ENCODE measurements at regions not wholly inside any gene's neighbourhood (a gene's known extent, or its start where the extent isn't known, plus 50 kb on each side); places are given as distances from the start of the nearest gene placed in this dataset.

DNA sequence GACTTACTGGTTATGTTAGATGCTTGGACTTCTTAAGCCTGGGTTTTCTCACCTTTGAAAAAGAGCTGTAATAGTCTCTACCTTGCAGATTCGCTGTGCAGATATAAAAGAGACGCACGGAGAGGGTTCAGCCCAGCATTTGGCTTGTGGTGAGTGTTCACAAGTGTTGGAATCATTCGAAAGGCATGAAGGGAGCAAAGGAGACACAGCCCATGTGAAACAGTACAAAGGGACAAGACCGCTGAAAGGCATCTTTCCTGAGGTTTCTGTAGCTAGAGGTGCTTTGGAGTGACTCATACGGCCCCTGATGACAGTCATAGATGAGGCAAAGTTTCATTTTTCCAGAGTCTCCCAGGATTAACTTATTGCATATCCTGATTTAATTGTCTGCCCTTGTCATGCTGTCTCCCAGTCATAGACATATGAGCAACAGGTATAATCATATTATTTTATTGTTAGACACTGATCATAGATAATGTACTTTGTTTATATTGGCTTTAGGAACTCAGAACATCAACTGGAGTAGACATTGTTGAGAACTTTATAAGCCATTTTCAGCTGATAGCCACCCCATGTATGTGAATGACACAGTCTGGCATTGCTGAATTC, 171.1 kb downstream of the ADRA2A start:
- H3K4me3 Mint-ChIP-seq, result no peak overlapping the region
- no peak for ATAC-seq
- Histone ChIP-seq H3K4me1 (ENCODE audit: control insufficient read depth in 2 of 2, insufficient read depth in 2 of 2, low read length in 2 of 2) (no peaks in the 10 kb centered on the region), H3K9me3 (ENCODE audit: control insufficient read depth in 2 of 3, low read length in 3 of 3) (no peaks in the 10 kb centered on the region), H3K4me3 (ENCODE audit: low read length) (no peak overlapping the region), H3K27me3 (ENCODE audit: control insufficient read depth in 2 of 2, insufficient read depth in 2 of 2, low read length in 2 of 2) (peaks cover 0 to 3% of the 10 kb centered on the region in 2 donors), H3K36me3 (ENCODE audit: control insufficient read depth in 2 of 3, insufficient read depth in 3 of 3, low read length in 3 of 3) (no peaks in the 10 kb centered on the region), H3K27ac (ENCODE audit: low read depth, low read length) (no peak overlapping the region)
- H3K36me3 Mint-ChIP-seq, result no peaks in the 10 kb centered on the region
- H3K4me1 Mint-ChIP-seq, result no peaks in the 10 kb centered on the region
- H3K9me3 Mint-ChIP-seq, result no peaks in the 10 kb centered on the region
- ChIA-PET POLR2A (no interaction called here), CTCF (no interaction called here)
- no peak for DNase-seq
- intact Hi-C loops (cut with micrococcal nuclease), result no loop called here
- no peak overlapping the region for H3K27ac Mint-ChIP-seq
- H3K27me3 Mint-ChIP-seq, result peaks cover 11 to 55% (median 52%) of the 10 kb centered on the region in 5 donors

GRCh38 chr10:111249925-111250324, 173.1 kb downstream of the ADRA2A start:
- H3K36me3 Mint-ChIP-seq, result no peaks in the 10 kb centered on the region
- H3K9me3 Mint-ChIP-seq, result no peaks in the 10 kb centered on the region
- DNase-seq, result no peak
- ChIA-PET POLR2A (no interaction called here), CTCF (no interaction called here)
- no peaks in the 10 kb centered on the region for H3K4me1 ChIP-seq (ENCODE audit: control insufficient read depth in 2 of 2, insufficient read depth in 2 of 2, low read length in 2 of 2)
- no peak overlapping the region for H3K27ac Mint-ChIP-seq
- no peak overlapping the region for H3K27ac ChIP-seq (ENCODE audit: low read depth, low read length)
- ATAC-seq, result no peak
- peaks cover 0 to 6% of the 10 kb centered on the region in 2 donors for H3K27me3 ChIP-seq (ENCODE audit: control insufficient read depth in 2 of 2, insufficient read depth in 2 of 2, low read length in 2 of 2)
- H3K4me3 Mint-ChIP-seq, result no peak overlapping the region
- peaks cover 11 to 53% (median 46%) of the 10 kb centered on the region in 5 donors for H3K27me3 Mint-ChIP-seq
- H3K36me3 ChIP-seq (ENCODE audit: control insufficient read depth in 2 of 3, insufficient read depth in 3 of 3, low read length in 3 of 3), result no peaks in the 10 kb centered on the region
- no peaks in the 10 kb centered on the region for H3K9me3 ChIP-seq (ENCODE audit: control insufficient read depth in 2 of 3, low read length in 3 of 3)
- no peaks in the 10 kb centered on the region for H3K4me1 Mint-ChIP-seq
- intact Hi-C loops (cut with micrococcal nuclease), result no loop called here
- H3K4me3 ChIP-seq (ENCODE audit: low read length), result no peak overlapping the region

- Mint-ChIP-seq H3K27me3 (peaks cover 8 to 41% (median 33%) of the 10 kb centered on the region in 5 donors), H3K9me3 (peaks cover 0 to 4% (median 0%) of the 10 kb centered on the region in 11 donors), H3K4me3 (no peak overlapping the region), H3K36me3 (no peaks in the 10 kb centered on the region), H3K4me1 (no peaks in the 10 kb centered on the region), H3K27ac (no peak overlapping the region)
- no peaks in the 10 kb centered on the region for H3K4me1 ChIP-seq (ENCODE audit: control insufficient read depth in 2 of 2, insufficient read depth in 2 of 2, low read length in 2 of 2)
- DNase-seq (no peak), ATAC-seq (no peak)
- H3K27ac ChIP-seq (ENCODE audit: low read depth, low read length), result no peak overlapping the region
- intact Hi-C loops (cut with micrococcal nuclease), result no loop called here
- CTCF ChIA-PET, result no interaction called here
- no peaks in the 10 kb centered on the region for H3K36me3 ChIP-seq (ENCODE audit: control insufficient read depth in 2 of 3, insufficient read depth in 3 of 3, low read length in 3 of 3)
- H3K4me3 ChIP-seq (ENCODE audit: low read length), result no peak overlapping the region
- POLR2A ChIA-PET, result no interaction called here
- H3K27me3 ChIP-seq (ENCODE audit: control insufficient read depth in 2 of 2, insufficient read depth in 2 of 2, low read length in 2 of 2), result no peaks in the 10 kb centered on the region
- H3K9me3 ChIP-seq (ENCODE audit: control insufficient read depth in 2 of 3, low read length in 3 of 3), result no peaks in the 10 kb centered on the region
These were observed 184.3 kb downstream of the ADRA2A start for GRCh38 chr10:111261081-111261615.

- no peak overlapping the region for H3K4me3 Mint-ChIP-seq
- no peak for ATAC-seq
- ChIA-PET CTCF (no interaction called here), POLR2A (no interaction called here)
- Histone ChIP-seq H3K27me3 (ENCODE audit: control insufficient read depth in 2 of 2, insufficient read depth in 2 of 2, low read length in 2 of 2) (no peaks in the 10 kb centered on the region), H3K36me3 (ENCODE audit: control insufficient read depth in 2 of 3, insufficient read depth in 3 of 3, low read length in 3 of 3) (no peaks in the 10 kb centered on the region), H3K27ac (ENCODE audit: low read depth, low read length) (no peak overlapping the region), H3K4me3 (ENCODE audit: low read length) (no peak overlapping the region), H3K9me3 (ENCODE audit: control insufficient read depth in 2 of 3, low read length in 3 of 3) (no peaks in the 10 kb centered on the region), H3K4me1 (ENCODE audit: control insufficient read depth in 2 of 2, insufficient read depth in 2 of 2, low read length in 2 of 2) (no peaks in the 10 kb centered on the region)
- no peaks in the 10 kb centered on the region for H3K9me3 Mint-ChIP-seq
- intact Hi-C loops (cut with micrococcal nuclease), result loop anchor here in 1 of 2 donors (2.0 kb wide), 1 partner anchor 519 kb away; no protein-coding TSS in a partner anchor
- DNase-seq, result no peak
- no peak overlapping the region for H3K27ac Mint-ChIP-seq
- H3K27me3 Mint-ChIP-seq, result peaks cover 22 to 58% (median 51%) of the 10 kb centered on the region in 5 donors
- no peaks in the 10 kb centered on the region for H3K36me3 Mint-ChIP-seq
- no peaks in the 10 kb centered on the region for H3K4me1 Mint-ChIP-seq
These were observed 188.5 kb downstream of the ADRA2A start for GRCh38 chr10:111265341-111265740.

- intact Hi-C loops (cut with micrococcal nuclease), result no loop called here
- ATAC-seq (no peak), DNase-seq (no peak)
- Histone ChIP-seq H3K27ac (ENCODE audit: low read depth, low read length) (no peak overlapping the region), H3K9me3 (ENCODE audit: control insufficient read depth in 2 of 3, low read length in 3 of 3) (no peaks in the 10 kb centered on the region), H3K36me3 (ENCODE audit: control insufficient read depth in 2 of 3, insufficient read depth in 3 of 3, low read length in 3 of 3) (no peaks in the 10 kb centered on the region), H3K4me1 (ENCODE audit: control insufficient read depth in 2 of 2, insufficient read depth in 2 of 2, low read length in 2 of 2) (no peaks in the 10 kb centered on the region), H3K4me3 (ENCODE audit: low read length) (no peak overlapping the region), H3K27me3 (ENCODE audit: control insufficient read depth in 2 of 2, insufficient read depth in 2 of 2, low read length in 2 of 2) (no peaks in the 10 kb centered on the region)
- CTCF ChIA-PET, result interaction anchor here (0.7 kb wide), 1 partner anchor 1342 kb away, joined by 3 read pairs; no protein-coding TSS in a partner anchor
- Mint-ChIP-seq H3K9me3 (peaks cover 0 to 2% (median 0%) of the 10 kb centered on the region in 11 donors), H3K36me3 (no peaks in the 10 kb centered on the region), H3K27me3 (peaks cover 26 to 62% (median 56%) of the 10 kb centered on the region in 5 donors), H3K27ac (no peak overlapping the region), H3K4me1 (no peaks in the 10 kb centered on the region), H3K4me3 (no peak overlapping the region)
- POLR2A ChIA-PET, result no interaction called here
These were observed 189.3 kb downstream of the ADRA2A start for GRCh38 chr10:111266165-111266564.

DNA sequence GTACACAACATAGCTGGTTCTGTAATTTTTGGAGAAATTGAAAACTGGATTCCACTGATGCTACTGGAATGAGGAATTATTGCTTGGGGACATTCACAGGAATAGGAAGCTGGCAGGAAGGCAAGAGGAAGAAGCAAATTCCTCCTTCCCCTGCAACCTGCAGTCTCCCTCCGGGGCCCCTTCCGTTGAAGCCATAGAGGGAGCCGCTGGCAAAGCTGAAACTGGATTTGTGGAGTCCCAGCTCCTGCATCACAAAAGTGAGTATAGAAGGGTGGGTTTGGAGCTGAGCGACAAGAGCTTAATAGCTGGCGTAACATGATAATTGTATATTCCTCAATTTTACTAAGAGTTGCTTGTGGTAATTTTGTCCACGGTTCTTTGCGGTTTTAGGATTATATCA, 190.8 kb downstream of the ADRA2A start:
- no peaks in the 10 kb centered on the region for H3K27me3 ChIP-seq (ENCODE audit: control insufficient read depth in 2 of 2, insufficient read depth in 2 of 2, low read length in 2 of 2)
- Mint-ChIP-seq H3K9me3 (peaks cover 0 to 2% (median 0%) of the 10 kb centered on the region in 11 donors), H3K36me3 (no peaks in the 10 kb centered on the region), H3K4me3 (no peak overlapping the region), H3K27ac (no peak overlapping the region), H3K4me1 (no peaks in the 10 kb centered on the region), H3K27me3 (peaks cover 22 to 66% (median 55%) of the 10 kb centered on the region in 5 donors)
- intact Hi-C loops (cut with micrococcal nuclease), result no loop called here
- CTCF ChIA-PET, result interaction anchor here (0.7 kb wide), 1 partner anchor 88 kb away, joined by 5 read pairs; no protein-coding TSS in a partner anchor
- no peaks in the 10 kb centered on the region for H3K36me3 ChIP-seq (ENCODE audit: control insufficient read depth in 2 of 3, insufficient read depth in 3 of 3, low read length in 3 of 3)
- ATAC-seq, result no peak
- no peaks in the 10 kb centered on the region for H3K4me1 ChIP-seq (ENCODE audit: control insufficient read depth in 2 of 2, insufficient read depth in 2 of 2, low read length in 2 of 2)
- H3K27ac ChIP-seq (ENCODE audit: low read depth, low read length), result no peak overlapping the region
- H3K9me3 ChIP-seq (ENCODE audit: control insufficient read depth in 2 of 3, low read length in 3 of 3), result no peaks in the 10 kb centered on the region
- no peak overlapping the region for H3K4me3 ChIP-seq (ENCODE audit: low read length)
- DNase-seq, result no peak
- POLR2A ChIA-PET, result no interaction called here

DNA sequence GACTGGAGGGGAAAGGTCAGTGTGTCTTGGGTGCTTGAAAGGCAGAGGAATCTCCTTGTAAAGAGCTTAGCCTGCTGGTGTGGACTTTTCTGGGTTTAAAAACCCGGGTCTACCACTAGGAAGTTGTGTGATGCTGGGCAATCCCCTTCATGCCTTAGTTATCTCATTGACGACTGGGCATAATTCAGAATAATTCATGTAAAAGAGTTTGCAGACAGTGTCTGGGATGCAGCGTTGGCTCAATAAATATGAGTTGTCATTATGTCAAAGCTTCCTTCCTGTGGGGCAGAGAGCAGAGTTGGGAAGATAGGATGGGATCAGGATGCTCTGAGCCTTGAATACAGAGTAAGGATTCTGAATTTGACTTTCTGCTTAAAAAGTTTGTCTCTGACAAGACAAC, 196.4 kb downstream of the ADRA2A start:
- Histone ChIP-seq H3K4me3 (ENCODE audit: low read length) (no peak overlapping the region), H3K36me3 (ENCODE audit: control insufficient read depth in 2 of 3, insufficient read depth in 3 of 3, low read length in 3 of 3) (no peaks in the 10 kb centered on the region), H3K27ac (ENCODE audit: low read depth, low read length) (no peak overlapping the region), H3K27me3 (ENCODE audit: control insufficient read depth in 2 of 2, insufficient read depth in 2 of 2, low read length in 2 of 2) (no peaks in the 10 kb centered on the region), H3K4me1 (ENCODE audit: control insufficient read depth in 2 of 2, insufficient read depth in 2 of 2, low read length in 2 of 2) (no peaks in the 10 kb centered on the region), H3K9me3 (ENCODE audit: control insufficient read depth in 2 of 3, low read length in 3 of 3) (no peaks in the 10 kb centered on the region)
- intact Hi-C loops (cut with micrococcal nuclease), result no loop called here
- ATAC-seq, result no peak
- ChIA-PET CTCF (no interaction called here), POLR2A (no interaction called here)
- Mint-ChIP-seq H3K4me3 (no peak overlapping the region), H3K27me3 (peaks cover 12 to 66% (median 56%) of the 10 kb centered on the region in 5 donors), H3K9me3 (peaks cover 0 to 2% (median 0%) of the 10 kb centered on the region in 11 donors), H3K27ac (no peak overlapping the region), H3K4me1 (no peaks in the 10 kb centered on the region), H3K36me3 (no peaks in the 10 kb centered on the region)
- no peak for DNase-seq

Data from naive thymus-derived CD4-positive, alpha-beta T cell (primary cell).